ENCODE measurements at regions not wholly inside any gene's neighbourhood (a gene's known extent, or its start where the extent isn't known, plus 50 kb on each side); places are given as distances from the start of the nearest gene placed in this dataset.

DNA sequence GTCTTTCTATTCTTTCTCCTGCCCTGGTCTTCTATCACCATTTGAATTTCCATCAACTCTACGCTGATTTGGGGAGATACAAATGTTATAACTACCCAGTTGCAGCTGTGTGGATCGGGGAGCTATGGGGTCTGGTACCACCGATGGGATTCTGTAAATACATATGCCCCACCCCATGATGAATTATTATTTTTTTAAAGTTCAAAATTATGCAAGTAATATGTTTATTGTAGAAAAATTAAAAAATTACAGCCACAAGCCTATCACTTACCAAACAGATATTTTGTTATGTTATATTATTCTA lies 52.4 kb upstream of the CLMP start:
- Histone ChIP-seq H3K27ac (ENCODE audit: low read depth in 1 of 2, low read length in 2 of 2) (no peak overlapping the region), H3K9me3 (ENCODE audit: control insufficient read depth in 4 of 4, low read length in 3 of 4) (no peaks in the 10 kb centered on the region), H3K27me3 (ENCODE audit: control insufficient read depth in 4 of 4, insufficient read depth in 4 of 4, low read length in 3 of 4) (no peaks in the 10 kb centered on the region), H3K4me3 (ENCODE audit: low read depth in 1 of 3, low read length in 3 of 3) (no peak overlapping the region), H3K36me3 (ENCODE audit: control insufficient read depth in 4 of 4, insufficient read depth in 3 of 4, low read depth in 1 of 4, low read length in 3 of 4) (no peaks in the 10 kb centered on the region), H3K9ac (ENCODE audit: low read depth in 1 of 2, low read length in 2 of 2) (no peak overlapping the region), H3K4me1 (ENCODE audit: control insufficient read depth in 4 of 4, insufficient read depth in 4 of 4, low read length in 3 of 4) (peaks cover 0 to 6% (median 3%) of the 10 kb centered on the region in 4 donors)
- no peak for DNase-seq (ENCODE audit: low spot score)
- WGBS: 53% methylated on average over 3 of the region's 3 CpGs
- TF ChIP-seq YY1 (IDR thresholded peaks at IDR 0.05): no peak
- no peak for TF ChIP-seq SP1 (IDR thresholded peaks at IDR 0.05)
- no peak for TF ChIP-seq RAD21 (IDR thresholded peaks at IDR 0.05)
- TF ChIP-seq, protein P1, sequence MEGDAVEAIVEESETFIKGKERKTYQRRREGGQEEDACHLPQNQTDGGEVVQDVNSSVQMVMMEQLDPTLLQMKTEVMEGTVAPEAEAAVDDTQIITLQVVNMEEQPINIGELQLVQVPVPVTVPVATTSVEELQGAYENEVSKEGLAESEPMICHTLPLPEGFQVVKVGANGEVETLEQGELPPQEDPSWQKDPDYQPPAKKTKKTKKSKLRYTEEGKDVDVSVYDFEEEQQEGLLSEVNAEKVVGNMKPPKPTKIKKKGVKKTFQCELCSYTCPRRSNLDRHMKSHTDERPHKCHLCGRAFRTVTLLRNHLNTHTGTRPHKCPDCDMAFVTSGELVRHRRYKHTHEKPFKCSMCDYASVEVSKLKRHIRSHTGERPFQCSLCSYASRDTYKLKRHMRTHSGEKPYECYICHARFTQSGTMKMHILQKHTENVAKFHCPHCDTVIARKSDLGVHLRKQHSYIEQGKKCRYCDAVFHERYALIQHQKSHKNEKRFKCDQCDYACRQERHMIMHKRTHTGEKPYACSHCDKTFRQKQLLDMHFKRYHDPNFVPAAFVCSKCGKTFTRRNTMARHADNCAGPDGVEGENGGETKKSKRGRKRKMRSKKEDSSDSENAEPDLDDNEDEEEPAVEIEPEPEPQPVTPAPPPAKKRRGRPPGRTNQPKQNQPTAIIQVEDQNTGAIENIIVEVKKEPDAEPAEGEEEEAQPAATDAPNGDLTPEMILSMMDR (IDR thresholded peaks at IDR 0.05; ENCODE audit: low read depth, low read length, missing input control): no peak
- TF ChIP-seq TAF1 (conservative IDR thresholded peaks at IDR 0.05): no peak
- no peak for TF ChIP-seq REST (IDR thresholded peaks at IDR 0.05)
- TF ChIP-seq EGR1 (IDR thresholded peaks at IDR 0.05; ENCODE audit: low read depth in 2 of 2): no peak
- no peak for TF ChIP-seq RXRA (IDR thresholded peaks at IDR 0.05)
- TF ChIP-seq FOXA2 (IDR thresholded peaks at IDR 0.05): no peak
- no peak for TF ChIP-seq JUND (IDR thresholded peaks at IDR 0.05)
- TF ChIP-seq FOXA1 (IDR thresholded peaks at IDR 0.05): no peak
- TF ChIP-seq ZBTB33 (IDR thresholded peaks at IDR 0.05): no peak
- TF ChIP-seq ATF3 (IDR thresholded peaks at IDR 0.05): no peak
- no peak for TF ChIP-seq GABPA (IDR thresholded peaks at IDR 0.05 in 1 of 2, conservative IDR thresholded peaks at IDR 0.05 in 1 of 2)
- TF ChIP-seq HNF4A (conservative IDR thresholded peaks at IDR 0.05): no peak
- TF ChIP-seq HNF4G (IDR thresholded peaks at IDR 0.05): no peak
- TF ChIP-seq, protein P2, sequence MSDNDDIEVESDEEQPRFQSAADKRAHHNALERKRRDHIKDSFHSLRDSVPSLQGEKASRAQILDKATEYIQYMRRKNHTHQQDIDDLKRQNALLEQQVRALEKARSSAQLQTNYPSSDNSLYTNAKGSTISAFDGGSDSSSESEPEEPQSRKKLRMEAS (IDR thresholded peaks at IDR 0.05): no peak
- TF ChIP-seq NR2F2 (IDR thresholded peaks at IDR 0.05): no peak
